Bronchial epithelial cell (primary cell): ENCODE measurements at regions not wholly inside any gene's neighbourhood (a gene's known extent, or its start where the extent isn't known, plus 50 kb on each side); places are given as distances from the start of the nearest gene placed in this dataset.

Source experiments
- DNase-seq: peaks from one replicate; pipeline ENCODE4 v3.0.0-alpha.2; 2010; ENCODE audit warnings: low read depth
- FAIRE-seq: peaks from 2 replicates; lab custom pipeline; 2011; peaks lifted over from hg19 to GRCh38; lab: Jason Lieb, UNC
- H3K27me3 ChIP-seq: 2 replicates; pipeline ENCODE4 v1.5.1; 2011; ENCODE audit warnings: low read length; ENCODE audit not compliant: control insufficient read depth, insufficient read depth
- H3K36me3 ChIP-seq: 2 replicates; pipeline ENCODE4 v1.5.1; 2011; ENCODE audit warnings: low read length; ENCODE audit not compliant: control insufficient read depth, insufficient read depth
- H3K4me3 ChIP-seq: 2 replicates; pipeline ENCODE4 v1.5.1; 2011; ENCODE audit warnings: mild to moderate bottlenecking, low read depth, low read length, control low read depth
- TF ChIP-seq, protein P1 (sequence below): IDR thresholded peaks from 2 replicates; pipeline ENCODE4 v1.5.1; 2011; ENCODE audit warnings: mild to moderate bottlenecking, moderate library complexity, low read length, control low read depth, inconsistent platforms; ENCODE audit not compliant: insufficient read depth, severe bottlenecking

DNA sequence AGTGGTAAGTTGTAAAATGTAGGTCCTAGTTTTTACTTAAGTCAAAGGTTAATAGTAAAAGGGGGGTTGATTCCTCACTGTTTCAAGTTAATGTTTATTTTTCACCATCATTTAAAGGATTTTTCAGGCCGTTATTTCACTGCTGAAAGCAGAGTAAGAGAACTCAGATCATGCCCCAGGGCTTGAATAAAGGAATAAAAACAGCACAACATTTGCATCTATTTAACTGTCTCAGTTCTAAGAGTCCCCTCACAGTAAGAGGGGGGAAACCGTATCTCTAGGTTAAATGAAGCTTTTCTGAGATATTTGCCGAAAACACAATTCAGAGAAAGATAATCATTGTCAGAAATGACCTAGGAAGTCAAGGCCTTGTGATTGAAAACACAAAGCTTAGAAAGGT, 138.2 kb upstream of the KCTD1 start:
- Histone ChIP-seq H3K4me3 (no peak overlapping the region), H3K36me3 (no peaks in the 10 kb centered on the region), H3K27me3 (no peaks in the 10 kb centered on the region)
- FAIRE-seq (no peak), DNase-seq (no peak)
- TF ChIP-seq, protein P1, sequence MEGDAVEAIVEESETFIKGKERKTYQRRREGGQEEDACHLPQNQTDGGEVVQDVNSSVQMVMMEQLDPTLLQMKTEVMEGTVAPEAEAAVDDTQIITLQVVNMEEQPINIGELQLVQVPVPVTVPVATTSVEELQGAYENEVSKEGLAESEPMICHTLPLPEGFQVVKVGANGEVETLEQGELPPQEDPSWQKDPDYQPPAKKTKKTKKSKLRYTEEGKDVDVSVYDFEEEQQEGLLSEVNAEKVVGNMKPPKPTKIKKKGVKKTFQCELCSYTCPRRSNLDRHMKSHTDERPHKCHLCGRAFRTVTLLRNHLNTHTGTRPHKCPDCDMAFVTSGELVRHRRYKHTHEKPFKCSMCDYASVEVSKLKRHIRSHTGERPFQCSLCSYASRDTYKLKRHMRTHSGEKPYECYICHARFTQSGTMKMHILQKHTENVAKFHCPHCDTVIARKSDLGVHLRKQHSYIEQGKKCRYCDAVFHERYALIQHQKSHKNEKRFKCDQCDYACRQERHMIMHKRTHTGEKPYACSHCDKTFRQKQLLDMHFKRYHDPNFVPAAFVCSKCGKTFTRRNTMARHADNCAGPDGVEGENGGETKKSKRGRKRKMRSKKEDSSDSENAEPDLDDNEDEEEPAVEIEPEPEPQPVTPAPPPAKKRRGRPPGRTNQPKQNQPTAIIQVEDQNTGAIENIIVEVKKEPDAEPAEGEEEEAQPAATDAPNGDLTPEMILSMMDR: no peak

DNA sequence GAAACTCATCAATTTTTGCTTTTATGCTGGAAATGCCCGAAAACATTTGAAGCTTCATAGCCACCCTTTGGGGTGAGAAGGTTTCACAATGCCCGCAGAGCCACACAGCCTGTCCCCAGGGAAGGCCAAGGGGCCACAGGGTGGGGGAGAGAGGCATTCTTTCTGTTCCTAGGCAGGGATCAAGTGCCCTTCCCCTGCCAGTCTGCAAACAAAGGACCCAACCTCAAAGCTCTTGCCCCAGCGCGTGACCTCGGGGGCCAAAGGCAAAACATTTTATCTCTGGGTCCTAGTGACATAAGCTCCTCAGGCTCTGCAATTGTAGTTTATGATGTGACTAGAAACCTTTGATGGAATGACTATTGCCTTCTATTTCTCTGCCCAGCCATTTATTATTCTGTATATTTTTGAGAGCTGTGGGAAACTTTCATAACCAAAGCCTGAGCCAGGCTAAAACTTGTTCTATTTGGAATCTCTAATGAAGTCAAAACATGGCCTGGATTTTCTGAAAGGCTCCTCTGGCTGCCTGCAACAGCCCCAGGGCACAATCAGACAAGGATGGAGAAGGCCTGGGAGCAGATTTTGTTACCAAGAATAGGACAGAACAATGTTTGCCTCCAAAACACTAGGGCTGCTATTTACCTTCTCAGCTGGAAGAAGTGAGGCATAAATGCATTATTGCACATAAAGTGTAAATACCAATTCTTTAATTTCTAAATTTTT, 137.2 kb upstream of the KCTD1 start:
- FAIRE-seq (no peak), DNase-seq (no peak)
- Histone ChIP-seq H3K36me3 (no peaks in the 10 kb centered on the region), H3K4me3 (no peak overlapping the region), H3K27me3 (no peaks in the 10 kb centered on the region)
- TF ChIP-seq, protein P1: no peak

DNA sequence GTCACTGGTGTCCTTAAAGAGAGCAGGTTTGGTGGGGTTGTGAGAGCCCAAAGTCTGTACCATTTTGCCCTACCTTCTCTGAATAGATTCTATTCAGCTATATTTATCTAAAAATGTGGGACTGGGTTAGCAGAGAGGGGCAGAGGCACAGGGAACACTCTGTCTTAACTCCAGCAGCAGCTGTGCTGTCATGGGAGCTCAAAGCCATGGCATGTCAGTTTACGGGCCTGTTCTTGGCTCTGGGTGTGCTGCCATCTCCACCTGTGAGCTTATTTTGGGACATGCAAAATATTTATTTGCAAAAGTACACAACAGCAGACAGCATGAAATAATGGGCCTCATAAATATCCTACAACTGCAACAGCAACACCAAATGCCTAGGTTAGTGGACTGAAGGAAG, 129.6 kb upstream of the KCTD1 start:
- DNase-seq (no peak), FAIRE-seq (no peak)
- no peaks in the 10 kb centered on the region for H3K36me3 ChIP-seq
- TF ChIP-seq, protein P1: no peak
- no peaks in the 10 kb centered on the region for H3K27me3 ChIP-seq
- no peak overlapping the region for H3K4me3 ChIP-seq

DNA sequence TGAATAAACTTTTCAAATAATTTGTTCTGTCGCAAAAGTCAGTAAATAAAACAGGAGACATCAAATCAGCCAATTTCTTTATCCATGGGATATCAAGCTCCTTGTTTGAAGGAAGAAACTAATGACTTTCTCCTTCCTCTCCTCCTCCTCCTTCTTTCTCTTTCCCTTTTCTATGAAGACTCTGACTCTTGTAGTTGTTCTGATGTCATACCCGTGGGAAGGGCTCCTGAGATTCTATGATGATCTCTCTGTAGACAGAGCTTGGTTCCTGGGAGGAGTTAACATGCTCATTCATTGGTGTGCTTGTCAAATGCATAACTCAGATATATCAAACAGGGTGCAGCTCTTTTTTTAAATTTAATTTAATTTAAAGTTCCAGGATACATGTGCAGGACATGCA, 118.7 kb upstream of the KCTD1 start:
- Histone ChIP-seq H3K27me3 (peaks cover 4% of the 10 kb centered on the region), H3K4me3 (no peak overlapping the region), H3K36me3 (no peaks in the 10 kb centered on the region)
- TF ChIP-seq, protein P1: no peak
- DNase-seq (no peak), FAIRE-seq (no peak)

DNA sequence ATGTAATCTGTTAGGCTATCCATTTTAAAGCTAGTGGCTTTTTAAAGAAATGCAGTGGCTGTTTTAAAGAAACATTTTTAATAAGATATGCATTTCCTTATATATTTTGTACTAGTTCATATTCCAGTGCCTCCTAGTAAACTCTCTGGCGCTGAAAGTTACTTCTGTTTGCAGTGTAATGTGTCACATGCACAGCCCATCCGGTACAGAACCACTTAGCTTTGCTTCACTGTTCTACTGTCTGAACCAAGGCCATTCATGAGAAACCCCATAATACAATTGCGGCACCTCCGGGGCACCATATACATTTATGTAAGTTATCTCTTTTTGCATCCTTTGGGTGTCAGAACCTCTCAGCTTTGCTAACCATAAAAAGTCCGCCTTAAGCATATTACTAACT, 114.6 kb upstream of the KCTD1 start:
- TF ChIP-seq, protein P1: no peak
- no peak for FAIRE-seq

More for the DNA sequence above, 114.6 kb upstream of the KCTD1 start:
- H3K4me3 ChIP-seq: no peak overlapping the region
- no peaks in the 10 kb centered on the region for H3K36me3 ChIP-seq
- DNase-seq: no peak
- peaks cover 6% of the 10 kb centered on the region for H3K27me3 ChIP-seq
